SK-N-MC (cell line): ENCODE measurements at regions not wholly inside any gene's neighbourhood (a gene's known extent, or its start where the extent isn't known, plus 50 kb on each side); places are given as distances from the start of the nearest gene placed in this dataset.

Experiments used
- EZH2 ChIP-seq: fragments of 200-600 bp; sonication (generic); IDR thresholded peaks from one replicate; pipeline ENCODE4 v1.6.1; 2017; ENCODE audit warnings: antibody characterized with exemption
- POLR2AphosphoS5 ChIP-seq: IDR thresholded peaks from 2 replicates; pipeline ENCODE4 v1.6.1; 2012; ENCODE audit warnings: mild to moderate bottlenecking, low read depth, low read length, borderline replicate concordance

GRCh38 chr3:104989878-104990277 is 376.8 kb upstream of the ALCAM start:
- TF ChIP-seq POLR2AphosphoS5 = no peak
- no peak for TF ChIP-seq EZH2
